GM18517 (cell line): ENCODE measurements at regions not wholly inside any gene's neighbourhood (a gene's known extent, or its start where the extent isn't known, plus 50 kb on each side); places are given as distances from the start of the nearest gene placed in this dataset.

Source experiments
- ATAC-seq: cut with Tn5 transposase; IDR thresholded peaks from one replicate; pipeline ENCODE4 v1.9.1; 2021; ENCODE audit warnings: mild to moderate bottlenecking, moderate library complexity; ENCODE audit not compliant: unreplicated experiment

- ATAC-seq, result no peak
Measured at GRCh38 chr5:85168474-85168873, 783.8 kb upstream of the EDIL3 start.

GRCh38 chr5:85170183-85170582, 785.5 kb upstream of the EDIL3 start:
- no peak for ATAC-seq

- ATAC-seq, result no peak
Measured at GRCh38 chr5:85173469-85173868, 788.8 kb upstream of the EDIL3 start.

- ATAC-seq, result no peak
Measured at GRCh38 chr5:85182344-85182743, 797.7 kb upstream of the EDIL3 start.

- ATAC-seq, result no peak
Measured at GRCh38 chr5:85204289-85204688, 819.6 kb upstream of the EDIL3 start.

- no peak for ATAC-seq
Measured at GRCh38 chr5:85205430-85205829, 820.8 kb upstream of the EDIL3 start.

- no peak for ATAC-seq
Measured at GRCh38 chr5:85225388-85225787, 840.7 kb upstream of the EDIL3 start.

- ATAC-seq, result no peak
Measured at GRCh38 chr5:85249204-85249603, 864.5 kb upstream of the EDIL3 start.

GRCh38 chr5:85263125-85263524, 878.4 kb upstream of the EDIL3 start:
- ATAC-seq, result no peak

GRCh38 chr5:85266692-85267091, 882.0 kb upstream of the EDIL3 start:
- no peak for ATAC-seq

- ATAC-seq, result no peak
Measured at GRCh38 chr5:85268194-85268593, 883.5 kb upstream of the EDIL3 start.

- ATAC-seq, result peak; percentile 69
Measured at GRCh38 chr5:85278193-85278592, 893.5 kb upstream of the EDIL3 start.

GRCh38 chr5:85288914-85289313, 904.2 kb upstream of the EDIL3 start:
- ATAC-seq, result no peak

GRCh38 chr5:85293145-85293785, 908.6 kb upstream of the EDIL3 start:
- no peak for ATAC-seq

GRCh38 chr5:85304524-85304923, 919.8 kb upstream of the EDIL3 start:
- no peak for ATAC-seq

- no peak for ATAC-seq
Measured at GRCh38 chr5:85305766-85306165, 921.1 kb upstream of the EDIL3 start.

- ATAC-seq, result no peak
Measured at GRCh38 chr5:85311536-85311935, 926.9 kb upstream of the EDIL3 start.

- no peak for ATAC-seq
Measured at GRCh38 chr5:85320495-85320894, 935.8 kb upstream of the EDIL3 start.

GRCh38 chr5:85333276-85333675, 948.6 kb upstream of the EDIL3 start:
- no peak for ATAC-seq

GRCh38 chr5:85337435-85337834, 952.8 kb upstream of the EDIL3 start:
- no peak for ATAC-seq

- ATAC-seq, result no peak
Measured at GRCh38 chr5:85340790-85341189, 956.1 kb upstream of the EDIL3 start.

GRCh38 chr5:85345818-85346217, 961.1 kb upstream of the EDIL3 start:
- ATAC-seq, result no peak

GRCh38 chr5:85357309-85357708, 972.6 kb upstream of the EDIL3 start:
- ATAC-seq, result no peak
